Muscle of back (tissue), 3 donors: ENCODE measurements at regions not wholly inside any gene's neighbourhood (a gene's known extent, or its start where the extent isn't known, plus 50 kb on each side); places are given as distances from the start of the nearest gene placed in this dataset.
"Not testable (repeated sequence)": the region's sequence is repeated elsewhere in the genome, so short reads cannot be mapped to it uniquely, and the experiment has no call there.

Experiments used
- DNase-seq, 3 donors: peaks; one replicate each; pipeline versions ENCODE4 v3.0.0 to v3.0.0-alpha.2; 2013

GRCh38 chr1:208709981-208710380, 465.8 kb upstream of the PLXNA2 start:
- no peak for DNase-seq

- DNase-seq: no peak
Measured at GRCh38 chr1:208714323-208714722, 470.1 kb upstream of the PLXNA2 start.

- DNase-seq: no peak
Measured at GRCh38 chr1:208717525-208717924, 473.3 kb upstream of the PLXNA2 start.

- no peak for DNase-seq
Measured at GRCh38 chr1:208722592-208722991, 478.4 kb upstream of the PLXNA2 start.

- no peak for DNase-seq
Measured at GRCh38 chr1:208724079-208724478, 479.9 kb upstream of the PLXNA2 start.

GRCh38 chr1:208728815-208729214, 484.6 kb upstream of the PLXNA2 start:
- no peak for DNase-seq

- no peak for DNase-seq
Measured at GRCh38 chr1:208731981-208732821, 488.0 kb upstream of the PLXNA2 start.

- no peak for DNase-seq
Measured at GRCh38 chr1:208737161-208737560, 493.0 kb upstream of the PLXNA2 start.

GRCh38 chr1:208737922-208738321, 493.7 kb upstream of the PLXNA2 start:
- DNase-seq: no peak

GRCh38 chr1:208739636-208740035, 495.5 kb upstream of the PLXNA2 start:
- not testable (repeated sequence) for DNase-seq

- DNase-seq: no peak
Measured at GRCh38 chr1:208741296-208741695, 497.1 kb upstream of the PLXNA2 start.

- no peak for DNase-seq
Measured at GRCh38 chr1:208743361-208743760, 499.2 kb upstream of the PLXNA2 start.

- DNase-seq: peak in 1 of 3 donors; percentile 9
Measured at GRCh38 chr1:208747979-208748378, 503.8 kb upstream of the PLXNA2 start.

GRCh38 chr1:208748387-208749165, 504.4 kb upstream of the PLXNA2 start:
- DNase-seq: no peak

- DNase-seq: no peak
Measured at GRCh38 chr1:208756339-208756981, 512.3 kb upstream of the PLXNA2 start.

- no peak for DNase-seq
Measured at GRCh38 chr1:208757846-208758245, 513.7 kb upstream of the PLXNA2 start.

- DNase-seq: no peak
Measured at GRCh38 chr1:208759255-208759654, 515.1 kb upstream of the PLXNA2 start.

- DNase-seq: no peak
Measured at GRCh38 chr1:208763971-208764370, 519.8 kb upstream of the PLXNA2 start.

GRCh38 chr1:208766832-208767231, 522.6 kb upstream of the PLXNA2 start:
- DNase-seq: no peak

GRCh38 chr1:208767816-208768215, 523.6 kb upstream of the PLXNA2 start:
- no peak for DNase-seq

GRCh38 chr1:208772891-208773290, 528.7 kb upstream of the PLXNA2 start:
- DNase-seq: peak in 2 of 3 donors; percentile 10 to 29

- no peak for DNase-seq
Measured at GRCh38 chr1:208775841-208776240, 531.7 kb upstream of the PLXNA2 start.

GRCh38 chr1:208778417-208778816, 534.2 kb upstream of the PLXNA2 start:
- no peak for DNase-seq
